SK-N-SH treated with all-trans-retinoic acid at 6 μM for 48 hours (cell line): ENCODE measurements at regions not wholly inside any gene's neighbourhood (a gene's known extent, or its start where the extent isn't known, plus 50 kb on each side); places are given as distances from the start of the nearest gene placed in this dataset.

Experiments used
- ARNTL ChIP-seq: fragments of 450-650 bp; formaldehyde crosslinking; IDR thresholded peaks from 2 replicates; pipeline ENCODE4 v1.5.0; 2020; ENCODE audit warnings: low read depth, mild to moderate bottlenecking, moderate library complexity, borderline replicate concordance
- BACH2 ChIP-seq: fragments of 250-450 bp; sonication (Bioruptor Pico); IDR thresholded peaks from 2 replicates; pipeline ENCODE4 v1.9.0; 2021; ENCODE audit warnings: mild to moderate bottlenecking, borderline replicate concordance
- ESRRG ChIP-seq: fragments of 250-450 bp; sonication (Bioruptor Pico); IDR thresholded peaks from 2 replicates; pipeline ENCODE4 v1.6.1; 2021; ENCODE audit warnings: mild to moderate bottlenecking
- ISL1 ChIP-seq: fragments of 250-450 bp; sonication (Bioruptor Pico); IDR thresholded peaks from 2 replicates; pipeline ENCODE4 v2.1.2; 2022; ENCODE audit warnings: mild to moderate bottlenecking, moderate library complexity
- OSR1 ChIP-seq: fragments of 250-450 bp; sonication (Bioruptor Pico); IDR thresholded peaks from 2 replicates; pipeline ENCODE4 v1.8.0; 2022; ENCODE audit warnings: moderate library complexity, mild to moderate bottlenecking, inconsistent platforms
- PATZ1 ChIP-seq: fragments of 250-450 bp; sonication (Bioruptor Pico); IDR thresholded peaks from 2 replicates; pipeline ENCODE4 v1.8.0; 2020; ENCODE audit warnings: mild to moderate bottlenecking, moderate library complexity, borderline replicate concordance
- POU6F1 ChIP-seq: fragments of 250-450 bp; sonication (Bioruptor Pico); IDR thresholded peaks from 2 replicates; pipeline ENCODE4 v1.8.0; 2021; ENCODE audit warnings: low read depth, mild to moderate bottlenecking, moderate library complexity, borderline replicate concordance
- PPARA ChIP-seq: fragments of 250-450 bp; sonication (Bioruptor Pico); IDR thresholded peaks from 2 replicates; pipeline ENCODE4 v1.5.0; 2020; ENCODE audit warnings: mild to moderate bottlenecking, borderline replicate concordance
- SNAI2 ChIP-seq: fragments of 250-450 bp; sonication (Bioruptor Pico); IDR thresholded peaks from 2 replicates; pipeline ENCODE4 v1.5.0; 2020; ENCODE audit warnings: mild to moderate bottlenecking, moderate library complexity
- TSHZ2 ChIP-seq: fragments of 250-450 bp; sonication (Bioruptor Pico); IDR thresholded peaks from 2 replicates; pipeline ENCODE4 v1.5.0; 2020; ENCODE audit warnings: mild to moderate bottlenecking, moderate library complexity
- ZFP3 ChIP-seq: fragments of 250-450 bp; sonication (Bioruptor Pico); IDR thresholded peaks from 2 replicates; pipeline ENCODE4 v1.5.0; 2020; ENCODE audit warnings: mild to moderate bottlenecking, moderate library complexity
- ZFP30 ChIP-seq: fragments of 450-650 bp; formaldehyde crosslinking; IDR thresholded peaks from 2 replicates; pipeline ENCODE4 v1.5.0; 2022; ENCODE audit warnings: mild to moderate bottlenecking, moderate library complexity
- ZNF70 ChIP-seq: fragments of 450-650 bp; formaldehyde crosslinking; IDR thresholded peaks from 2 replicates; pipeline ENCODE4 v1.5.0; 2020; ENCODE audit warnings: mild to moderate bottlenecking, moderate library complexity
- ZNF8 ChIP-seq: fragments of 450-650 bp; formaldehyde crosslinking; IDR thresholded peaks from 2 replicates; pipeline ENCODE4 v1.5.0; 2020; ENCODE audit warnings: mild to moderate bottlenecking, moderate library complexity

DNA sequence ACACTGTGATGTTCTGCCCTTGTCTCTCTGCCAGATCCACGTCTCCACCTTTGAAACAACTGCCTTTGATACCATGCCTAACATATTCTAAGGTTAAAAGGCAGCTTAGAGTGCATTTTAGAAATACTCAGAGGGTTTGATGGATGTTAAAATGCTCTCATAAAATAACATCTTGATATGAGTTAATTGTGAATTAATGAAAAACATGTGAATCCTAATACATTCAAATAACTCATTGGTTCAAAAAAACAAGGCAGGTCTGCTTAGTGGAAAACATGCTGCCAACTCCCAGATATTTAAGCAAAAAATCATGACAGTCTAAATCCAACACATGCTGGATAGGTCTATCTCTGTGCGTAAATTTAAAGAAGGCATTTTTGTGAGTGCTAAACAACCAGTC, 291.8 kb downstream of the AHR start:
- no peak for TF ChIP-seq PPARA (CRISPR knock-in tag)
- no peak for TF ChIP-seq ZNF70 (CRISPR knock-in tag)
- TF ChIP-seq ISL1 (CRISPR knock-in tag) = no peak
- no peak for TF ChIP-seq ZFP3
- TF ChIP-seq SNAI2 (CRISPR knock-in tag) = no peak
- no peak for TF ChIP-seq ESRRG (CRISPR knock-in tag)
- TF ChIP-seq ARNTL = no peak
- TF ChIP-seq OSR1 (CRISPR knock-in tag) = no peak
- TF ChIP-seq BACH2 (CRISPR knock-in tag) = no peak
- no peak for TF ChIP-seq PATZ1 (CRISPR knock-in tag)
- no peak for TF ChIP-seq TSHZ2 (CRISPR knock-in tag)
- no peak for TF ChIP-seq ZFP30 (CRISPR knock-in tag)
- no peak for TF ChIP-seq POU6F1
- no peak for TF ChIP-seq ZNF8 (CRISPR knock-in tag)
